Activated CD4-positive, alpha-beta T cell treated with anti-CD3 and anti-CD28 coated beads, Interleukin-10, Interleukin-2, amounts not matched to agents 100 ng/mL and 50 ng/mL, durations not matched to agents 16 hours and 8 hours (primary cell): ENCODE measurements at regions not wholly inside any gene's neighbourhood (a gene's known extent, or its start where the extent isn't known, plus 50 kb on each side); places are given as distances from the start of the nearest gene placed in this dataset.
"Not testable (repeated sequence)": the region's sequence is repeated elsewhere in the genome, so short reads cannot be mapped to it uniquely, and the experiment has no call there.

Source experiments
- DNase-seq: peaks from one replicate; pipeline ENCODE4 v3.0.0-alpha.2; 2020

DNA sequence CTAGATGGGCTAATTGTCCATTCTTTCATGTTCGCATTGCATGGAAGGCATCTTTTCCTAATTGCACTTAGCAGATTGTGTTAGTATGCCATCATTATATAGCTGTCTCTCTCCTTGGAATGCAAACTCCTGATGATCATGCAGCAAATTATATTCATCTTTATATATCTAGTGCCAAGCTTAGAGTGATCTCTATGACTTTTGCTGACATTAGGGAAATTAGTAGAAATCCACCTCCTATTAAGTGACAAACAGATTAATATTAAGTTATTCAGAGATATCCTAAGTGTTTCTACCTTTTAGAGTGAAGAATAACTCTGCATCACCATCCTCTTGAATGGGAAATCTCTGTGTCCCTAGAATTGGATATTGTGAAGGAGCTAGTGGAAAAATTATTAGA, 185.6 kb downstream of the FOXG1 start:
- no peak for DNase-seq

DNA sequence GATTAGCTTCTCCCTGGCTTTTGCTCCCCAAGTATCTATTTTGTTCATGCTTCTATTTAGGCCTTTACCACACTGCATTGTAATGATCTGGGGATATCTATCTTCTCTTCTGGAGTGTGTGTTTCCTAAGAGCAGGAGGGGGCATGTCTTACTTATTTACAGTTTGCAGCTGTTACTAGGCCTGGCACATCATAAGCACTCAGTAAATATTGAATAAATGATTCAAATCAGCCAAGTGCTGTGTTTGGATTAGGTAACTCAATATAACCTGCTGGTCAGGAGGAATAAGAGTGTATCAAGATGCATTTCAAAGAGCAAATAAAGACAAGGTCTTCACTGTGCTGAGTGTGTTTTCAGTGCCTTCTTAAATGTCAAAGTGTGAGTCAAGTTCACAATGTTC, 186.1 kb downstream of the FOXG1 start:
- no peak for DNase-seq

- DNase-seq: no peak
Observed at GRCh38 chr14:28953973-28954372, 187.4 kb downstream of the FOXG1 start.

- no peak for DNase-seq
Observed at GRCh38 chr14:28966416-28967233, 200.0 kb downstream of the FOXG1 start.

GRCh38 chr14:28975084-28975483, 208.5 kb downstream of the FOXG1 start:
- no peak for DNase-seq

DNA sequence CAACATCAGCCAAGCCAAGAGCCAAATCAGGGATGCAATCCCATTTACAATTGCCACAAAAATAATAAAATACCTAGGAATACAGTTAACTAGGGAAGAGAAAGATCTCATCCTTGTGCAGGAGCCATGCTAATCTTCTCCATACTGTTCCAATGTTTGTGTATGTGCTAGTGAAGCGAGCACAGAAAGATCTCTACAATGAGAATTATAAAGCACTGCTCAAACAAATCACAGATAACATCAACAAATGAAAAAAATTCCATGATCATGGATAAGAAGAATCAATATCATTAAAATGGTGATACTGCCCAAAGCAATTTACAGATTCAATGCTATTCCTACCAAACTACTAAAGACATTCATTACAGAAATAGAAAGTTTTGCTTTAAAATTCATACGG, 215.6 kb downstream of the FOXG1 start:
- no peak for DNase-seq

- no peak for DNase-seq
Observed at GRCh38 chr14:28983279-28983678, 216.7 kb downstream of the FOXG1 start.

GRCh38 chr14:28987516-28987915, 220.9 kb downstream of the FOXG1 start:
- no peak for DNase-seq

GRCh38 chr14:28997196-28997595, 230.6 kb downstream of the FOXG1 start:
- not testable (repeated sequence) for DNase-seq

GRCh38 chr14:28999656-29000055, 233.1 kb downstream of the FOXG1 start:
- no peak for DNase-seq

GRCh38 chr14:29005647-29006046, 239.1 kb downstream of the FOXG1 start:
- DNase-seq: no peak

DNA sequence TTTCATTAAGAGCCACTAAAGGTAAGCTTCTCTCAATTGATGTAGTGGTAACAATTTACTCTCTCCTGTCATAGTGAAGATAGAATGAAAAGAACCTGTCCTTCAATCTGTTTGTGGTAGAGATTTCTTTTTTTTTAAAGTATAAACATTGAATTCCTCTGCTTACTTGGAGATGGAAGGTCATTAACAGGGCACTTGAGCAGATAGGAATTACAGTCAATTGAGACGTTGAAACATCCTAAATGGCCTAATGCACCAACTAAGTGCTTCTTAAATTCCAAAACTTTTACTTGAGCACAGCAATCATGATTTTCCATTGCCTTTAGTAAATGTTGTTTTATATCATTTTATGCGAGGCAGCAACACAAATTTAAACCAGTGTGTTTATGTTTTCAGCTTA, 241.4 kb downstream of the FOXG1 start:
- no peak for DNase-seq

DNA sequence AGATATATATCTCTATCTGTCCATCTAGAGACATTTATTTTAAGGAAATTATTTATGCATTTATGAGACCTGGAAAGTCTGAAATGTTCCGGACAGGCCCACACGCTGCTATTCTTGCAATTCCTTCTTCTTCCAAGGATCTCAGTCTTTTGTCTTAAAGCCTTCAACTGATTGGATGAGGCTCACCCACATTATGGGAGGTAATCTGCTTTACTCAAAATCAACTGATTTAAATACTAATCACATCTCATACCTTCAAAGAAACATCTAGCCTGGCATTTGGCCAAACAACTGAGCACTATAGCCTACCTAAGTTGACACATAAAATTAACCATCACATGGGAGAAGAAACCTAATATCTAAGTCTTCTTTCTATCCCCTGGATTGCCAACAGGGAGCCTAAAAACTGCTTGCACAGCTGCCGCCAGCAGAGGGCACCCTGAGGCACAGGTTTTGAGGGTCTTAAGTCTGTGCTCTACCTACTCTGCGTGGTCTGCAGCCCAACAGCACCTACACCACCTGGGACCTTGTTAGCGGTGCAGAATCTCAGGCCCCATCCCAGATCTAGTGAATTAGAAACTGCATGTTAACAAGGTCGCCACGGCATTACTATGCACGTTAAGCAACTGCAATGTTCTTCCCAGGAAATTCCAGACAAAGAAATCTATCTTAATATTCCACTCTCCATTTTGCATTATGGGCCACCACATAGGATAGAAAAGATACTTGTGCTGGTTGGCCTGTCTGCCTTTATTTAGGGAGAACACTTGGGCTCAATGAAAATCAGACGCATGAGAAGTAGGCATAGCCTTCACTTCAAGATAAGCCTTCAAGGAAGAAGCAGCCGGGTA, 249.7 kb downstream of the FOXG1 start:
- peak; percentile 26 for DNase-seq

- DNase-seq: not testable (repeated sequence)
Observed at GRCh38 chr14:29023505-29023904, 256.9 kb downstream of the FOXG1 start.

DNA sequence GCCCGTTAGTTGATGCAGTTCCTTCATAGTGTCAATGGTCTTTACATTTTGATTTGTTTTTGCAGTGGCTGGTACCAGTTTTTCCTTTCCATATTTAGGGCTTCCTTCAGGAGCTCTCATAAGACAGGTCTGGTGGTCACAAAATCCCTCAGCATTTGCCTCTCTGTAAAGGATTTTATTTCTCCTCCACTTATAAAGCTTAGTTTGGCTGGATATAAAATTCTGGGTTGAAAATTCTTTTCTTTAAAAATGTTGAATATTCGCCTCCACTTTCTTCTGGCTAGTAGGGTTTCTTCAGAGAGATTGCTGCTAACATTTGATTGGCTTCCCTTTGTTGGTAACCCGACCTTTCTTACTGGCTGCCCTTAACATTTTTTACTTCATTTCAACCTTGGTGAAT, 260.9 kb downstream of the FOXG1 start:
- DNase-seq: not testable (repeated sequence)

GRCh38 chr14:29027941-29028705, 261.5 kb downstream of the FOXG1 start:
- not testable (repeated sequence) for DNase-seq

DNA sequence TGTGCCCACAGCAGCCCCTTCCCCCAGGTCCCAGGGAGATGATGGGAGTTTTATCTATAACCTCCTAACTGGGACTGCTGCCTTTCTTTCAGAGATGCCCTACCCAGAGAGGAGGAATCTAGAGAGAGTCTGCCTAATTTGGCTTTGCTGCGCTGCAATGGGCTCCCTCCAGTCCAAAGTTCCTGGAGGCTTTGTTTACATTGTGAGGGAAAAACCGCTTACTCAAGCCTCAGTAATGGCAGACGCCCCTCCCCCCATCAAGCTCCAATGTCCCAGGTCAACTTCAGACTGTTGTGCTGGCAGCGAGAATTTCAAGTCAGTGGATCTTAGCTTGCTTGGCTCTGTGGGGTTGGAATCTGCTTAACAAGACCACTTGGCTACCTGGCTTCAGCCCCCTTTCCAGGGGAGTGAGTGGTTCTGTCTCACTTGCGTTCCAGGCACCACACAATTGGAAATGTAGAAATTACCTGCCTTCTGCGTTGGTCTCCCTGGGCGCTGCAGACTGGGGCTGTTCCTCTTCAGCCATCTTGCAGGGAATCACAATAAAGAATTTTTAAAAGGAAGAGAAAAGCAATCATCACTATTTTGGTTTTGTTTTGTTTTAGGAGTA, 262.5 kb downstream of the FOXG1 start:
- no peak for DNase-seq

DNA sequence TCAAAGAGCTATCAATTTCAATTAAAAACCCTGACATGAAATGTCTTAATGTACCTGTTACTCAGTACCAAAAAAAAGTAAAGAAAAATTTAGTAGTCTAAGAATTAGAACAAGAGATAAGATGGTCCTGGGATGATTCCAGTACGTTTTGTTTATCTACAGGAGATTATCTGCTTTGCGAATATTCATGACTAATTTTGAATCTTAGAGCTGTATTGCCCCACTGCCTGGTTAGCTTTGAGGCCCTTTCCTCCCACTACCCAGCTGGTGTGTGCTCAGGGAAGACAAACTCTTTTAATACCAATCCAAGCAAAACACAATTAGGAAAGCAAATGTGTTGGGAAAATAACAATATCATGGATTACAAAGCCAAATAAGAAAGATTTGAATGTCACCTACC, 263.5 kb downstream of the FOXG1 start:
- no peak for DNase-seq

DNA sequence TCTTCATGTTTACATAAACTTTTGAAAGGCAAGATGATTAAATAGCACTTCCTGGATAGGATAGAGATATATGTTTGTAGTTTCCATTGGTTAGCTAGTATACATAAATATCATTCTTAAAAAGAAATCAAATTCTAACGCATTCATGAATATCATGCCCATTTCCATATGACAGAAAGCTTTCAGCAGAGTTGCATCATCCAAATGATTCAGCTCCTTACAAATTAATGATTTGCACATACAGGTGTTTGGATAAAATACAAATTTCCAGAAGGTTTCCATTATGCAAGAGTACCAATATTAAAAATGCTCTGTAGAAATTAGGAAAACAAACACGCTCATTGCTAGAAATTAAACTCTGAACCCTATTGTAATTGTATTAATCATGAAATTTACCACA, 264.4 kb downstream of the FOXG1 start:
- DNase-seq: no peak

- no peak for DNase-seq
Observed at GRCh38 chr14:29035134-29035533, 268.5 kb downstream of the FOXG1 start.

DNA sequence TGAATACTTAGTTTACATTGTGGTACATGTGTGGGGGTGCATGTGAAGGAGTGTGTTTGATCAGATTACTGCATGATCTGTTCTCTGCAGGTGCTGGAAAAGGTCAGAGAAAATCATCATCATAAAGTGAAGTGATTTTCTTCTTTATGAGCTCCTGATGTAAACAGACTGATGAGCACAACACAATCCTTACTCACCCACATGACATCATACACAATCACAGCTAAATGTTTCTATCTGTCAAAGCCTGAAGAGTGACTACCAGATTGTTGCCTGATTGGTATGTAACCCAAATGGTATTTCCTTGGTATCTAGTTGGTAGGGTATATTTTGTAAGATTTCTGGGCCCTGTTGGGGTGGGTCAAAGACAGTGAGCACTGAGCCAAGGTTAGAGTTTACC, 270.8 kb downstream of the FOXG1 start:
- DNase-seq: no peak

GRCh38 chr14:29039171-29039570, 272.6 kb downstream of the FOXG1 start:
- no peak for DNase-seq

DNA sequence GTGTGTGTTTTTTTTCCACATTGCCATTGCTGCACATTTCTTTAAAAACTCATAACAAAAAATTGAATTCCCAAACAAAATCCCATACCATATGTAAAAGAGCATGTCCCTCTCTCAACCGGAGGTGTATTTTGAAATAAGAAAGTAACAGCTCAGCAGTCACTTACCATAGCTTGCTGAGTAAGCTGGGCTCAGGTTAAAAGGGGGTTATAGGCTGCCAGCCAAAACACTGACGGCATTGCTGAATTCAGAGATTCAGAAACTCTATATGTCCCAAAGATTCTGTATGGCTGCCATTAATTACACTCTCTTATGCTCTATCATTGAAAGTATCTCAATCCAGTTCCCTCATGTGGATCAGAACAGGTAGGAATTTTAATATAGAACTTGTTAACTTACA, 276.0 kb downstream of the FOXG1 start:
- DNase-seq: no peak
